Gastroesophageal sphincter (tissue), 3 donors: ENCODE measurements at regions not wholly inside any gene's neighbourhood (a gene's known extent, or its start where the extent isn't known, plus 50 kb on each side); places are given as distances from the start of the nearest gene placed in this dataset.
"Not testable (repeated sequence)": the region's sequence is repeated elsewhere in the genome, so short reads cannot be mapped to it uniquely, and the experiment has no call there.

Experiments
- POLR2AphosphoS5 ChIP-seq: sonication (generic); formaldehyde crosslinking; IDR thresholded peaks from one replicate; pipeline ENCODE4 v1.6.1; 2017; ENCODE audit warnings: antibody characterized with exemption
- TF ChIP-seq, protein P1 (sequence below), 4 experiments: fragments of 200-600 bp in 2 of 4; fragments of 450-650 bp in 2 of 4; sonication (generic) in 1 of 4; IDR thresholded peaks; one replicate each; pipeline ENCODE4 v1.5.1; 2017 to 2019; ENCODE audit warnings: antibody characterized with exemption in 4 of 4, mild to moderate bottlenecking in 2 of 4, moderate library complexity in 2 of 4

- TF ChIP-seq, protein P1, sequence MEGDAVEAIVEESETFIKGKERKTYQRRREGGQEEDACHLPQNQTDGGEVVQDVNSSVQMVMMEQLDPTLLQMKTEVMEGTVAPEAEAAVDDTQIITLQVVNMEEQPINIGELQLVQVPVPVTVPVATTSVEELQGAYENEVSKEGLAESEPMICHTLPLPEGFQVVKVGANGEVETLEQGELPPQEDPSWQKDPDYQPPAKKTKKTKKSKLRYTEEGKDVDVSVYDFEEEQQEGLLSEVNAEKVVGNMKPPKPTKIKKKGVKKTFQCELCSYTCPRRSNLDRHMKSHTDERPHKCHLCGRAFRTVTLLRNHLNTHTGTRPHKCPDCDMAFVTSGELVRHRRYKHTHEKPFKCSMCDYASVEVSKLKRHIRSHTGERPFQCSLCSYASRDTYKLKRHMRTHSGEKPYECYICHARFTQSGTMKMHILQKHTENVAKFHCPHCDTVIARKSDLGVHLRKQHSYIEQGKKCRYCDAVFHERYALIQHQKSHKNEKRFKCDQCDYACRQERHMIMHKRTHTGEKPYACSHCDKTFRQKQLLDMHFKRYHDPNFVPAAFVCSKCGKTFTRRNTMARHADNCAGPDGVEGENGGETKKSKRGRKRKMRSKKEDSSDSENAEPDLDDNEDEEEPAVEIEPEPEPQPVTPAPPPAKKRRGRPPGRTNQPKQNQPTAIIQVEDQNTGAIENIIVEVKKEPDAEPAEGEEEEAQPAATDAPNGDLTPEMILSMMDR (IDR thresholded peaks at IDR 0.05), result not testable (repeated sequence)
- TF ChIP-seq POLR2AphosphoS5, result not testable (repeated sequence)
These were observed 400.1 kb upstream of the ESRRG start for GRCh38 chr1:217123340-217123739.
